Muscle of arm (tissue), 1 donor: ENCODE measurements at regions not wholly inside any gene's neighbourhood (a gene's known extent, or its start where the extent isn't known, plus 50 kb on each side); places are given as distances from the start of the nearest gene placed in this dataset.

Source experiments
- DNase-seq: peaks from one replicate; pipeline ENCODE4 v3.0.0-alpha.2; 2013

- no peak for DNase-seq
Observed at GRCh38 chr12:18899162-18899561, 161.2 kb downstream of the CAPZA3 start.

- DNase-seq, result no peak
Observed at GRCh38 chr12:18899678-18900317, 161.9 kb downstream of the CAPZA3 start.

GRCh38 chr12:18905134-18905533 is 167.2 kb downstream of the CAPZA3 start:
- DNase-seq, result no peak

DNA sequence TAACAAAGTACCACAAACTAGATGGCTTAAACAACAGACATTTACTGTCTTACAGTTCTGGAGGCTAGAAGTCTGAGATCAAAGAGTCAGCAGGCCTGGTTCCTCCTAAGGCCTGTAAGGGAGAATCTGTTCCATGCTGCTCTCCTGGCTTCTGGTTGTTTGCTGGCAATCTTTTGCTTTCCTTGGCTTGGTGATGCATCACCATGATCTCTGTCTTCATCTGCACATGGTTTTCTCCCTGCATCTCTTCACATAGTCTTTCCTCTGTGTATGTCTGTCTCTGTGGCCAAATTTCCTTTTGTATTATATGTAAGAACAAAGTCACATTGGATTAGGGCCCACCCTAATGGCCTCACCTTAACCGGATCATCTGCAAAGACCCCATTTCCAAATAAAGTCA is 168.5 kb downstream of the CAPZA3 start:
- DNase-seq, result peak; percentile 35

DNA sequence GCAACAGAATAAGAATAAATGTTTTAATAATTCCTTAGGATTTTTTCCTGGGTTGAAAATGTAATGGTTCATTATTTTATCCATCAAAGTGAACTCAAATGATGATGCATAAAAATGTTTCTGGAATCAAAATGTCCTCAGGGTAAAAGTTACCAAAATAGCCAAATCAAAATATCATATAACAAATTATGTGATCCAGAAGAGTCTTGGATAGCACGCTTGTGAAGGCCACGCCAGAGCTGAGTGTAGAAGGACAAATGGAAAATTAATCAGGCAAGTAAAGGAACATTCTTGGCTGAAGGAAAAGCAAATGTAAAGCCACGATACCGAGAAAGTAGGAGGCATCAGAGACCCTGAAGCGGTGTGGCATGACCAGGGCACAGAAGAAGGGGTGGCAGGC is 169.2 kb downstream of the CAPZA3 start:
- peak; percentile 67 for DNase-seq

DNA sequence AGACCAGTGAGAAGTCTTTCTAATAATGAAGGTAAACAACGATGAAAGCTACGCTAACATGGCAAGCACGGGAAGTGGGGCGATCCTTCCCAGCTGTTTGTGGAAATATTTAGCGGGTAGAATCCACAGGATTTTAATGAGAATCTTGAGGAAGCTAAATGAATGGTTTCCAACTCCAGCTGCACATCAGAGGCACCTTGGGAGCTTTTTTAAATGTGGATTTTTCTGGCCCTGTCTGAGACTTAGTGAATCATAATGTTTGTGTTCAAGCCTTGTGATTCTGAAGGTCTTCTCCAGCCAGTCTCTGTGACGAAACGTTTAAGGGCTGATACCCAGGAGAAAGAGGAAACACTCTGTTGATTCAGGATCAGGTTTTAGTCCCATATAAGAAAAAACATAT is 169.8 kb downstream of the CAPZA3 start:
- peak; percentile 70 for DNase-seq

DNA sequence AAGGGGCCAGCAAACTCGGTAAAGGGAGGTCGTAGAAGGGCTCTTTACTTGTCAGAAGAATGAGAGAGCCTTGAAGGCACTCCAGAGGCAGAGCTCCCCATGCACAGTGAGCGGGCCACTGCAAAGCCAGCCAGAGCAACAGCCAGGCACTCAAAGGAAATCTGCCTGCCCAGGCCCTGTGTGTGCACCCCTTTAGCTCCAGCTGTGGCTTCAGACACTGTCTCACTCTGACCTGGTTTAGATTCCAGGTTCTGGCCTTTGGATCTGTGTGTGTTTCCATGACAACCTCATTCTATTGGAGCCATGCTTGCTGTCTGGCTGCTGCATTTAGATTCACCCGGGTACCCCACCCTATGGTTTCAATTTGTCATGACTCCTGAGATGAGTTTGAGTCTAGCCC is 170.3 kb downstream of the CAPZA3 start:
- peak; percentile 61 for DNase-seq

DNA sequence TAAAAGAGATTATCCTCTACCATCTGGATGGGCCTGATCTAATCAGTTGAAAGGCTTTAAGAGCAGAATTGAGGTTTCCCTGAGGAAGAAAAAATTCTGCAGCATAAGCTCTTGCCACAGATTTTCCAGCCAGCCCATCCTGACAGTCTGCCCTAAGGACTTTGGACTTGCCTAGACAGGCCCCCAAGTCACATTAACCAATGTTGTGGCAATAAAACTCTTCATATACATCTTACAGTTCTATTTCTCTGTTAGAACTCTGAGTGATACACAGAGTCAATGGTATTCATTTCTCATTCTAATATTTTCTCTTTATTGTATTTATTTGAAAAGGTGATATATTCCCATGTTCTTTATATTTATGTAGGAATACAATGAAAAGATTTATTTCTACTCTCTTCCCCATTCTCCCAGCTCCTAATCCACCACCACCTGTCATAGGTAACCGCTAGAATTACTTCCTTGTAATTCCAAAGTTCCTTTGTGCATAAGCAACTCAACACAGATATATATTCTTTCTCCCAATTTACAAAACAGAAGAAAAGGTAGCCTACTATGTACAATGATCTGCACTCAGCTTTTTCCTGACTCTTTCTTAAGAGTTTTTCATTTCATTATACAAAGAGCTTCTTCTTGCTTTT is 182.1 kb downstream of the CAPZA3 start:
- DNase-seq, result no peak

- DNase-seq, result no peak
Observed at GRCh38 chr12:18922851-18923250, 184.9 kb downstream of the CAPZA3 start.

DNA sequence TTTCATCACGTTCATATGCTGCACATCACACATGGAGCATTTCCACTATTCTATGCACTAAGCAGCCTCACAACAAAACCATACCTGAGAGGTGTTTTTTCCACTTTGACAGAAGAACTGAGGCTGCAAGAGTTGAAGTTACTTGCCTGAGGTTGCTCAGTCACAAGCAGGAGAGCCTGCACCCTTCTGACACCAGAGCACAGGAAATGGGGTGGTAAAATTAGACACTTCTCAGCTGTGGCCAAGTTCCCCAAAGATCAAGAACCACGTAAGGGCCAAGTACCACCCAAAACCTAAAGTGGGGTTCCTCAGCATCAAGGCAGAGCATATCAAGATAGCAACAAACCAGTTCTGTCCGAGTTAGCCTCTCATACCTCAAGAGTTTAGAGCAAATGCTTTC is 185.8 kb downstream of the CAPZA3 start:
- DNase-seq, result no peak

GRCh38 chr12:18926188-18926587 is 188.3 kb downstream of the CAPZA3 start:
- DNase-seq, result no peak

GRCh38 chr12:18932211-18932610 is 194.3 kb downstream of the CAPZA3 start:
- DNase-seq, result peak; percentile 59

GRCh38 chr12:18932715-18933114 is 194.8 kb downstream of the CAPZA3 start:
- DNase-seq, result no peak

DNA sequence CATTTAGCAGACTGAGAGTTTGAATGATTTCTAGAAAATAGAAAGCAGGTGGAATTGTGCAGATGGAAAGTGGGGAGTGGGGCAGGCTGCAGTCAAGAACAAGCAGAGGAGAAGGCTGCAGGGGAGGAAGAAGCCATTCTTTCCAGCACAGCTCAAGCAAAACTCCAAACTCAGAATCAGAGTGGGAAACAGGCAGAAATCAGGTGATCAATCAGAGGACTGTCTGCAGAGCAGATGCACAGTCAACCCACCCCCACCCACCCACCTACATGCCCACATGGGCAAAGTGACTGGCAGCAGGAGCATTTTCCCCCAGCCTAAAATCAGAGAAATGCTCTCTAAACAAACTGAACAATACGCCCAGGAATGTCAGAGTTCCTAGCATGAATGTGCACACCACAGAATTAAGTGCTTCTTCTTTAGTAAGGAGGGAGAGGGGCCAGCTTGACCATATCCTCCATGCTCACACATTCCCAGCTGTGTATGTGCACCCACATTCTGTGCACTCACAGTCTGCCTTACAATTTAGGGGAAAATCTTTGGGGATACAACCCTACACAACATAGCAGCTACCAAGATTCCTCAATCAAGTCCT is 194.1 kb upstream of the PLEKHA5 start:
- no peak for DNase-seq

DNA sequence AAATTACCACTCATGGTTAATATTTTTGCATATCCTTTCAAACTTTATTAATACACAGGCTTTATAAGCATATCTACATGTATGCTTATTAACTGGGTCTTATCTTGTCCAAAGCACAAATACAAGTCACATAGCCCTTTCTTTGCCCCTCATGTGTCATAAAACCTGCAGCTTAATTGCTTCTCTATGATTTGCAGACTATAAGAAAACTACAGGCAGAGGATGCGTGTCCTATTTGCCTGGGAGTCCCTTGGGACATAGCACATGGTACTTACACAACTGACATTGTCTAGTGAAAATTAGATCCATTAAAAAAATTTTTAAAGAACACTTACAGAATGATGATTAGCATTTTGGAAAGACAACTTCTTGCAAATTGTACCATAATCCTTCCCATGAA is 190.5 kb upstream of the PLEKHA5 start:
- no peak for DNase-seq

DNA sequence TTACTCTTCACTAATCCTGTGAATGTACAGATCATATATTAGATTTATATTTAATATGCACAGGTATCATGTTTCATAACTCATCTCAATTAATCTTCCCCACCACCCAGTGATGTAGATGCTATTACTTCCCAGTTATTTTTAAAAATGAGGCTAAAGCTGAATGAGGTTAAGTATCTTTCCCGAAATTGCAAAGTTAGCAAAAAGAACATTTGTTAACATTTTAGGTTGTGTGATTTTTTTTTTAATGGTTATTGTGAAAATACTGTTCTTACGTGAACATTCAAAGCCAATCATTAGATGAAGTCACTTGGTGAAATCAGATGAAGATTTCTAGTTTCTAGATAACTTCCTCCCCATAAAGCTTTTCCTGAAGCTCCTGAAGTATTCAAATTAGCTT is 186.9 kb upstream of the PLEKHA5 start:
- no peak for DNase-seq

DNA sequence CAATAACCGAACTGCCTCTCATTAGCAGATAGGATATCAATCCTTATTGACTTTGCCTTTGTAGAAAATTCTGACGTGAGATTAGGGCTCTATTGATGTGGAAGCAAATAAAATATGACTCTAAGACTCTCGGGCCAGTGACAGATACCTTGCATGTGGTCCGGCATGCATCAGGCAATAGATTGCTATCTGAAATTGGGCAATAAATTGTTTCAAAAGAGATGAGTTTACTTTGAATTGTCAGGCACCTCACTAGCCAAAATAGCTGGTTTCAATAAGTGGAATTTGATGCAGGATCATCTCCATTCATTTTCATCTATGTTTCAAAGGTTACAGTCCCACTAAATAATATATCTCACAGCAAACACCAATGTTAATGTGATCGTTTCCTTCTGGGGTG is 186.3 kb upstream of the PLEKHA5 start:
- DNase-seq, result no peak

DNA sequence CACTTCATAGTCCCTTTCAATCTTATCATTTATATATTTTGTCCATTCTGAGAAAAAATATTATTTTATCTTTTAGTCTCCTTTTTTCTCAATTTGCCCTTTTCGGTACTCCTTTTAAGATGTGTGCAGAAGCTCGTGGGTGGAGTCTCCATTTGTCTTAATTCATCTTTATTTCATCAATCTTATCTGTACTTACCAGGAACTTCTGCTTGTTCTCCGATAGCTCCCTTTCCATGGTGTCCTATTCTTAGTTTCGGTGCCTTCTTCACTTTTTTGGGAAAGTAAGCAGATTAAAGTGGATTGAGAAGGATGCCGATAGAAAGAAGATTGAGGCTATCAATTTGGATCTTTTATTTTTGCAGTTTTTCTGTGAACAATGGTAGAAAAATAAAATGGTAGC is 183.4 kb upstream of the PLEKHA5 start:
- no peak for DNase-seq

DNA sequence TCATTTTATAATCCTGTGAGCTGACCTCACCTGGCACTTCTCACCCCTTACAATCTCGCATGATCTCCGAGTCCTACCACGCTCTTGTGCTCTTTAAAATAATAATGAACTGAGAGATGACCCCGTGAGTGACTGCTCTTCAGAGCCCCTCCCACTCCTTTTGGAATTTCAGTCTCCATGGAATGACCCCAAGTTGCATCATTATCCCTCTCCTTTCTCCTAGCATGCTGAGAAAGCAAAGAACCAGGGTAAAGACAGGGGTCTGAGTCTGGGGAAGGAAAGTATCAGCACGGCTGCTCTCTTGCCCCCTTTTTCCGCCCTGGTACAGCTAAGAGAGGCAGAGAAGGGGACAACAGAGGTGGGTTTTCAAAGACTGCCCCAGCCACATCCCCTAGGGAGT is 178.3 kb upstream of the PLEKHA5 start:
- DNase-seq, result no peak

DNA sequence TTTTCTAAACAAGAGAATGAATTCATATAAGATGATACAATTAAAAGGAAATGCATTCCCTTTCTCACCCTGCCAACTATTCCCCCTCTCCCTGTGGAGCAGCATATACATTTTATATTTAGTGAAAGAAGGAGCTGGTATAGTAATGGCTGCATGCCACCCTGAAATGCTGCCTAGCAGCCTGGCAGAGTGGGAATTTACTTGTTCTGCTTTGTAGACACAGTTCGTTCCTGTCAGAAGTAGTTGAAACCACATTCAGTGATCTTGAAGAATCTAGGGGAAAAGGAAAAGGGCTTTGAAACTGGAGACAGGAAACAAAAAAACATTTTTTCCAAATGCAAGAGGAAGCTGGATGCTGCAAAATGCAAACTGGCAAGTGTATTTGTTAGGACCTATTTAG is 176.0 kb upstream of the PLEKHA5 start:
- no peak for DNase-seq

GRCh38 chr12:18955594-18955993 is 173.9 kb upstream of the PLEKHA5 start:
- no peak for DNase-seq

DNA sequence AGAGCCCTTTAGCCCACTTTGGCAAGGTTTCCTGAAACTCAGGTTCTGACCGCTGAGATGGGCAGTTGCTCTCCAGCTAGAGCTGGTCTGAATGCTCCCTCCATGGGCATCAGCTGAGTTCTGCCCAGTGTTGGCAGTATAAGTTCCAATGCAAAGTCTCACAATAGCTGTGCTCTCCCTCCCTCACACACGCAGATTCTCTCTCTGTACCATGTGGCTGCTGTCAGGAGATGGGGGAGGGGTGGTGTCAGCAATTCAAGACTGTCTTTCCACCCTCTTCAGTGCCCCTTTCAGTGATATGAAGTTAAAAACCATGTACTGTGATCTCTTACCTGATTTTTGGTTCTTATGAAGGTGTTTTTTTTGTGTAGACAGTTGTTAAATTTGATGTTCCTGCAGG is 164.3 kb upstream of the PLEKHA5 start:
- DNase-seq, result no peak

GRCh38 chr12:18966954-18967353 is 162.6 kb upstream of the PLEKHA5 start:
- DNase-seq, result no peak

DNA sequence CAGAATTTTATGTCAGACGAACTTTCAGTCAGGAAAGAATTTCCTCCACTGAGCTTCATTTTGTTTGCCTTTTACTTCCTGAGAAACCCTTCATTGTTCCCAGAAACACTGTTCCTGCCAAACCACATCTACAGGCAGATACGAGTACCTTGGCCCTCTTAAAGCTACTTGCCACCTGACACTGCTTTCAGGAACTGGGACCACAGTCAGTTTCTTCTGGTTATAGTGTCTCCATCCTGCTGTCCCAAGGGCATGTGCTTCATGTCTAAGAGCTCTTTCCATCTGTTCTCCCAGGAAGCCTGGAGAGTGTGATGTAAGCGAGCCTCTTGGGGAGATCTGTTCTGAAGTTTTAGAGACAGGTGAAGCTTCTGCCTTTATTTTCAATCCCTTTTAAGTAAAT is 161.7 kb upstream of the PLEKHA5 start:
- DNase-seq, result no peak
